GM19025 (cell line): ENCODE measurements at regions not wholly inside any gene's neighbourhood (a gene's known extent, or its start where the extent isn't known, plus 50 kb on each side); places are given as distances from the start of the nearest gene placed in this dataset.

ENCODE experiments used
- ATAC-seq: cut with Tn5 transposase; IDR thresholded peaks from one replicate; pipeline ENCODE4 v1.9.1; 2021; ENCODE audit warnings: mild to moderate bottlenecking, low read depth, moderate library complexity; ENCODE audit not compliant: unreplicated experiment

DNA sequence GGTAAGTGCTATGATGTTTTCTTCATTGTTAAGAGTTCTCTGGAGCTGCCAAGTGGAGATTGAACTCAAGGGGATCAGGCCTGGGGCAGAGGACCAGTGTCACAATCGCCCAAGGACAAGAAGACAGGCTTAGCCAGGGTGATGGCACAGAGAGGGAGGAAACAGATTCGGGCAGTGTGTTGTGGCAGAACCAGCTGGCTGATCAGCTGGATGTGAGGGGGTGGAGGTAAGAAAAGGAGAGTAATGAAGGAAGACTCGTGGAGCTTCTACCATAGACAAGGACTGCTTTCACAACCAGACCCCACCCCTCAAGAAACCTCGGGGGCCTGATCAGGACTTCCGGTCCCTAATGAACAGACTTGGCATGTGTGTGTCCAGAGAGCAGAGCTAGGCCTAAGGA is 60.9 kb upstream of the LINGO1 start:
- no peak for ATAC-seq

DNA sequence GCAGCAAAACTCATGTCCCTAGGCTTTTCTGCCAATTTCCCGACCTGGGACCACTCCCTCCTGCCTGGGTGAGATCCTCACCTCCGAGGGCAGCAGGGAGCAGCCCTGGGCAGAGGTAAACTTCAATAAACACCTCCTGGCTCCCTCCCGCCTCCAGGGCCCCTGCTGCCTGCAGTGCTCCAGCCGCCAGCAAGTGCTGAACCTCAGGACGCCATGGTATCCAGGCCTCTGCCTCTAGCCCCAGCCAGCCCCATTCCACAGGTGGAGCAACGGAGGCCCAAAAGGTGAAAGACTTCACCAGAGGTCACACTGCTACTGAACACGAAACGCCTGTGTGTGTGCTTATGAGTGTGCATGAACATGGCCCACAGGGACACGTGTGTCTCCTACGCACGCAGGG is 59.9 kb upstream of the LINGO1 start:
- ATAC-seq: no peak

DNA sequence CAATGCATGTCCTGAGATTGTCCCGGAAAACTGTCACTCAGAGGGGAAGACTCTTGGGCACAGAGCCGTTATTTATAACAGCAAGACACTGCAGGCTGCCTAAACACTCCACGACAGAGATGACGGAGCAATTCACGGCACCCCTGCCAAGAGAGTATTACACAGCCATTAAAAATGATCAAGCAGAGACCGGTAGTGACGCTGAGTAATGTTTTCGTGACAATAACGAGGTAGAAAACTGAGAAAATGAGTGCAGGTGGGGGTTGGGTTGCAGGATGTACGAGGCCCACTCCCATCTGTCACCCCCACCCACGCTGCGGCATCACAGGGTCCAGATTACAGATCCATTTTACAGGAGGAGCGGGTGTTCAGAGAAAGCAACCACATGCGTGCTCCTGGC is 58.9 kb upstream of the LINGO1 start:
- ATAC-seq: no peak

DNA sequence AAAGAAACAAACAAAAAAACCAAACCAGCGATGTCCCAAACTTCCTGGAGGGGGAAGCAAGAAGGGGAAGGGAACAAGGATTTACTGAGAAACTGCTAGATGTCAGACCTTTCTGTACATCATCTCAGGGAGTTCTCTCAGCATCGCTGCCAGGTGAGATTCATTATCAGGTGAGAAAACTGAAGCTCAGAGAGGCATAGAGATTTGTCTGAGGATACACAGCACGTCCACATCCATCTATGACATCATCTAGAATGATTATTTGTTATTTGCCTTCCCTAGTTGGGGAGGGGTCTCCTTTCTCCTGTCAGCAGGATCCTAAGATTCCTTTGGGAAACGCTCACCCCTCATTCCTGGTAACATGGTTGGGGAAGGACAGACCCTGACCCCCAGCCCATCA is 57.1 kb upstream of the LINGO1 start:
- ATAC-seq: no peak

DNA sequence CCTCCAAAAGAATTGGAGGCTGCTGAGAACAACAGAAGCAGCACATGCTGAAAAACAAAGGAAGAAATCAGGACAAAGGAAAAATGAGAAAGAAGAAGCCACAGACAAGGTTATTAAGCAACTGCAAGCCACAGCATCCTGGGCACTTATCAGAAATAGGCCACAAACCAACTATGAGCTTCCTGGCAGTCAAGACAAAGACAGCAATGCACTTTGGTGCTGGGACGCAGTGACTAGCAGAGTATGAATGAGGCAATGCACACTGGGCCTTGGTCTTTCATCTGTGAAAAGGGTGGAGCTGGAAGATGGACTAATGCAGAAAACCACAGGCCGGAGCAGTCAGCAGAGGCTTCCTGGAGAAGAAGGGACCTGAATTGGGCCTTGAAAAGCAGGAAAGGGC is 56.0 kb upstream of the LINGO1 start:
- ATAC-seq: no peak

DNA sequence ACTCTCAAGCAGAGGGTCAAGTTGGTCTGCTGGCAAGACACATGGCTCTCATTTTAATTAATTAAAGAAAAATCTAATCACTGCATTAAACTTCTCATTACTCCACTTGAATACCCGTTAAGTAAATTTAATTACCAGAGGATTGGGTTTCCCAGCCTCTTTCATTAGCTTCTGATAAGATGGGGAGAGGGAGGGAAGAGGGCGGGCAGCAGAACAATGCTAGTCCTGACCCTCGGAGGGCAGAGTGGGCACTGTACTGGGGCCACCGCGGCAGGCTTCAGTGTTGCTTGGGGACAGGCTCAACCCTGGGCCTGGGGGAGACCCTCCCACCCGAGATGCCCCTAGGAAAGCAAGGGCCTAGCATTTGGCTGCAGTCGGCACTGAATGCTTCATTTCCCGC is 55.6 kb upstream of the LINGO1 start:
- ATAC-seq: no peak

DNA sequence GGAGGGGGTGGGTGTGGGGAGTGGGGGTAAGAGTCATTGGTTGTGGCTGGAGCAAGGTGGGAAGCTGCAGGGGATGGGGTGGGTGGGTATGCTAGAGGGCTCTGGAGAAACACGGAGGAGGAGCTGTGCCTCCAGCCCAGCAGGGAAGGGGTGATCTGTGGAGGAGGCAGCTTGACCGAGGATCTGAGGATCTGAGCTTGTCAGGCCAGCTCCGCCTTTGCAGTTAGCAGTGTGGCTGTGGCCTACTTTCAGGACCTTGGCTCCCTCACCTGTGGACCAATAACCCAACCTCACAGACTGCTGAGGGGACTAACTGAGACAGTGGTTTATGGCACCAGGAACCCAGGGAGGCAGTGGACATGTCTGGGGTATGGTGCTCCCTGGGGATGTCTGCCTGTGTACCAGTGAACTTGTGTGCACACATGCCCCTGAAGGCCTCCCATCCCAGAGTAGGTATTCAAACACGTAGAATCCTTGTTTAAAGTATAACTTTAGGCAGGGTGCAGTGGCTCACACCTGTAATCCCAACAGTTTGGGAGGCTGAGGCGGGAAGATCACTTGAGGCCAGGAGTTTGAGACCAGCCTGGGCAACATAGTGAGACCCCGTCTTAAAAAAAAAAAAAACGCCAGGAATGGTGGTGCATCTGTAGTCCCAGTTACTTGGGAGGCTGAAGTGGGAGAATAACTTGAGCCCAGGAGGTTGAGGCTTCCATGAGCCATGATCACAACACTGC is 52.5 kb upstream of the LINGO1 start:
- no peak for ATAC-seq

DNA sequence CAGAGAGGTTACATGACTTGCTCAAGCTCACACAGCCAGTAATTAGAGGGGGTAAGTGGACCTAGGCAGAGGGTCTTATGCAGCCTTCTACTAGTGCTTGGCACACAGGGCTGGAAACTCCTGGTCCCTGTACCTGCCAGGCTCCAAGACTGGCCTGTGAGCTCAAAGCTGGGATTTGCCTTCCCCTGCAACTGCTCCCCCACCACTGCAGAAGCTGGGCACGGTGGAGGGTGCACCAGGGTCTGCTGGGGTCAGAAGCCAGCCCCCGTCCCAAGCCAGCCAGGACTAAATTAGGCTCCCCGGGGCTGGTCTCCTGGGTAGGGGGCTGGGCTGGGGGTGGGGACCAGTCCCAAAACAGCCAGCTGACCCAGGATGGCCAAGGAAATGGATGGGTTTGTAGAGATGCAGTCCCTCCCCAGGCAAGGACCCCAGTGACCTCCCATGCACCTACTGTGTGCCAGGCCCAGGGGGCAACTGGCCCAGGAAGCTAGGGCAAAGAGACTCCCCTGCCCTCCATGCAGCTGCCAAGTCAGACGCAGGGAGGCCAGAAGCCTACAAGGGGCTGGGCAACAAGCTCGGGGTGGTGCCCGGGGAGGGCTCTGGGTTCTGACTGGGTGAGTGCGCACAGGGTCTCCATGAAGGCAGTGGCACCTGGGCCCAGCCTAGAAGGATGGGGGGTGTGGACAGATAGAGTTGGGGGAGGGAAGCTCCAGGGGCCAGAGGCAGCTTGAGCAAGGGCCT is 51.8 kb upstream of the LINGO1 start:
- ATAC-seq: no peak

DNA sequence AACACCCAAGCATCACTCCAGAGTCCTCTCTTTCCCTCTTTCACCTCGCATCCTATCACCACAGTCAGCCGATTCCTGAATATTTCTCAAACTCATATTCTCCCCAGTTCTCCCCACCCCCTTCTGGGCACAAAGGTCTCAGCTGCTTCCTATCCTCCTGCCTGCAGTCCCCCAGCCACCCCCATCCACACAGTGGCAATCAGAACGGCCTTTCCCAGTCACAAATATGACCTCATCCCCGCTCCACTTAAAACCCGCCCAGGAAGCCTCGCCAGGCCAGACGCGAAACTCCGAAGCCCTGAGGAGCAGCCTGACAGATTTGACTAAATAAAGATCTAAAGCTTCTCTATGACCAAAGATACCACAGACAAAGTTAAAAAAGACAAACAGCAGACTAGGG is 49.9 kb upstream of the LINGO1 start:
- no peak for ATAC-seq
